WTC11 (cell line): ENCODE measurements at regions not wholly inside any gene's neighbourhood (a gene's known extent, or its start where the extent isn't known, plus 50 kb on each side); places are given as distances from the start of the nearest gene placed in this dataset.

Source experiments
- ATAC-seq: fragments of 200-7000 bp; cut with Tn5 transposase; 2 replicates; pipeline ENCODE4 v1.10.0; 2021; ENCODE audit warnings: mild to moderate bottlenecking, moderate library complexity
- CTCF ChIA-PET: fragments of 300-600 bp; sonication (Branson Sonifier 250); formaldehyde crosslinking; loops from one replicate; lab custom pipeline; 2021; ENCODE audit warnings: antibody characterized with exemption; lab: Charles Lee
- POLR2A ChIA-PET: fragments of 350-600 bp; sonication (Branson Sonifier 250); formaldehyde crosslinking; loops from one replicate; lab custom pipeline; 2021; ENCODE audit warnings: antibody characterized with exemption; lab: Charles Lee
- DNase-seq: peaks from one replicate; pipeline ENCODE4 v3.0.0; 2021; ENCODE audit warnings: low spot score
- H3K27ac Mint-ChIP-seq: 2 replicates; pipeline ENCODE4 v1.8.0; 2021; ENCODE audit warnings: mixed read lengths
- H3K27me3 Mint-ChIP-seq: 2 replicates; pipeline ENCODE4 v1.8.0; 2021; ENCODE audit warnings: low read depth, mild to moderate bottlenecking, moderate library complexity, mixed read lengths
- H3K36me3 Mint-ChIP-seq: 2 replicates; pipeline ENCODE4 v1.8.0; 2021; ENCODE audit warnings: mixed read lengths
- H3K4me1 Mint-ChIP-seq: 2 replicates; pipeline ENCODE4 v1.8.0; 2022; ENCODE audit warnings: mixed read lengths
- H3K4me3 Mint-ChIP-seq: 2 replicates; pipeline ENCODE4 v1.8.0; 2021; ENCODE audit warnings: mild to moderate bottlenecking, moderate library complexity, mixed read lengths
- H3K9me3 Mint-ChIP-seq: 2 replicates; pipeline ENCODE4 v1.8.0; 2021; ENCODE audit warnings: mixed read lengths
- ELF4 ChIP-seq: sonication (generic); formaldehyde crosslinking; IDR thresholded peaks from 2 replicates; pipeline ENCODE4 v1.8.1; 2022; ENCODE audit warnings: low read depth, mild to moderate bottlenecking, moderate library complexity, missing genetic modification reagents
- HMGA2 ChIP-seq: fragments of 250-450 bp; sonication (Bioruptor Pico); IDR thresholded peaks from 2 replicates; pipeline ENCODE4 v1.4.0; 2021; ENCODE audit warnings: mild to moderate bottlenecking, moderate library complexity
- JUN ChIP-seq: sonication (generic); formaldehyde crosslinking; IDR thresholded peaks from 2 replicates; pipeline ENCODE4 v1.8.0; 2023; ENCODE audit warnings: mild to moderate bottlenecking, missing genetic modification reagents
- NFYB ChIP-seq: sonication (generic); formaldehyde crosslinking; conservative IDR thresholded peaks from 2 replicates; pipeline ENCODE4 v1.8.0; 2022; ENCODE audit warnings: low read depth, missing genetic modification reagents
- OVOL2 ChIP-seq: fragments of 250-450 bp; sonication (Bioruptor Pico); IDR thresholded peaks from 2 replicates; pipeline ENCODE4 v1.9.0; 2021; ENCODE audit warnings: mild to moderate bottlenecking, borderline replicate concordance
- RELA ChIP-seq: sonication (generic); formaldehyde crosslinking; IDR thresholded peaks from 2 replicates; pipeline ENCODE4 v1.8.1; 2022; ENCODE audit warnings: missing genetic modification reagents, mild to moderate bottlenecking, borderline replicate concordance
- RORB ChIP-seq: fragments of 250-450 bp; sonication (Bioruptor Pico); IDR thresholded peaks from 2 replicates; pipeline ENCODE4 v1.9.0; 2021; ENCODE audit warnings: mild to moderate bottlenecking
- ZNF219 ChIP-seq: sonication (generic); formaldehyde crosslinking; IDR thresholded peaks from 2 replicates; pipeline ENCODE4 v1.8.0; 2023; ENCODE audit warnings: missing genetic modification reagents, mild to moderate bottlenecking, borderline replicate concordance
- ZNF232 ChIP-seq: sonication (generic); formaldehyde crosslinking; IDR thresholded peaks from 2 replicates; pipeline ENCODE4 v1.8.0; 2022; ENCODE audit warnings: mild to moderate bottlenecking, missing genetic modification reagents
- ZNF671 ChIP-seq: fragments of 250-450 bp; sonication (Bioruptor Pico); IDR thresholded peaks from 2 replicates; pipeline ENCODE4 v1.8.0; 2021; ENCODE audit warnings: mild to moderate bottlenecking
- TF ChIP-seq, protein P1 (sequence below): sonication (generic); formaldehyde crosslinking; IDR thresholded peaks from 2 replicates; pipeline ENCODE4 v1.8.1; 2023; ENCODE audit warnings: mild to moderate bottlenecking, missing genetic modification reagents, moderate library complexity
- TF ChIP-seq, protein P2 (sequence below): sonication (generic); formaldehyde crosslinking; IDR thresholded peaks from 2 replicates; pipeline ENCODE4 v1.8.0; 2022; ENCODE audit warnings: mild to moderate bottlenecking, missing genetic modification reagents
- TF ChIP-seq, protein P3 (sequence below): sonication (generic); formaldehyde crosslinking; IDR thresholded peaks from 2 replicates; pipeline ENCODE4 v1.8.1; 2022; ENCODE audit warnings: missing genetic modification reagents, borderline replicate concordance
- TF ChIP-seq, protein P4 (sequence below): fragments of 250-450 bp; sonication (Bioruptor Pico); IDR thresholded peaks from 2 replicates; pipeline ENCODE4 v1.9.0; 2021; ENCODE audit warnings: mild to moderate bottlenecking
- TF ChIP-seq, protein P5 (sequence below): sonication (generic); formaldehyde crosslinking; IDR thresholded peaks from 2 replicates; pipeline ENCODE4 v1.8.0; 2022; ENCODE audit warnings: mild to moderate bottlenecking, missing genetic modification reagents
- TF ChIP-seq, protein P6 (sequence below): sonication (generic); formaldehyde crosslinking; IDR thresholded peaks from 2 replicates; pipeline ENCODE4 v1.8.1; 2023; ENCODE audit warnings: mild to moderate bottlenecking, missing genetic modification reagents, borderline replicate concordance
- TF ChIP-seq, protein P7 (sequence below): fragments of 250-450 bp; sonication (Bioruptor Pico); IDR thresholded peaks from 2 replicates; pipeline ENCODE4 v1.9.0; 2021; ENCODE audit warnings: mild to moderate bottlenecking, borderline replicate concordance

DNA sequence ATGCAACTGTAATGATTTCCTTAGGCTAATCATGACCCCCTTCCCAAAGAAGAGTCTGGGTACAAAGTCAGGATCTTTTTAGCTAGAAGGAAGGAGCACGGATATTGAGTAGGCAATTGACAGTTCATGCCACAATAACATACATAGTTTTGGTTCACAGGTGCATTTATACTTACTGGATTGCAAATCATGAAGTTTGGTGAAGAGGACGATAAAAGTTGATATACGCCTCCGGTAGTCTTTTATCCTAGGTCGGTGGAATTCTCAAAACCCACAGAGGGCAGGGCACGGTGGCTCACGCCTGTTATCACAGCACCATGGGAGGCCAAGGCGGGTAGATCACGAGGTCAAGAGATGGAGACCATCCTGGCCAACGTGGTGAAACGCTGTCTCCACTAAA is 265.4 kb upstream of the PRMT6 start:
- H3K4me3 Mint-ChIP-seq = no peak overlapping the region
- H3K9me3 Mint-ChIP-seq = no peaks in the 10 kb centered on the region
- no peaks in the 10 kb centered on the region for H3K36me3 Mint-ChIP-seq
- no peaks in the 10 kb centered on the region for H3K4me1 Mint-ChIP-seq
- no peak overlapping the region for H3K27ac Mint-ChIP-seq
- no peak for TF ChIP-seq OVOL2 (CRISPR knock-in tag)
- no peak for TF ChIP-seq HMGA2 (CRISPR knock-in tag)
- TF ChIP-seq, protein P1, sequence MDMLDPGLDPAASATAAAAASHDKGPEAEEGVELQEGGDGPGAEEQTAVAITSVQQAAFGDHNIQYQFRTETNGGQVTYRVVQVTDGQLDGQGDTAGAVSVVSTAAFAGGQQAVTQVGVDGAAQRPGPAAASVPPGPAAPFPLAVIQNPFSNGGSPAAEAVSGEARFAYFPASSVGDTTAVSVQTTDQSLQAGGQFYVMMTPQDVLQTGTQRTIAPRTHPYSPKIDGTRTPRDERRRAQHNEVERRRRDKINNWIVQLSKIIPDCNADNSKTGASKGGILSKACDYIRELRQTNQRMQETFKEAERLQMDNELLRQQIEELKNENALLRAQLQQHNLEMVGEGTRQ = no peak
- no peak for TF ChIP-seq JUN (CRISPR knock-in tag)
- TF ChIP-seq, protein P2, sequence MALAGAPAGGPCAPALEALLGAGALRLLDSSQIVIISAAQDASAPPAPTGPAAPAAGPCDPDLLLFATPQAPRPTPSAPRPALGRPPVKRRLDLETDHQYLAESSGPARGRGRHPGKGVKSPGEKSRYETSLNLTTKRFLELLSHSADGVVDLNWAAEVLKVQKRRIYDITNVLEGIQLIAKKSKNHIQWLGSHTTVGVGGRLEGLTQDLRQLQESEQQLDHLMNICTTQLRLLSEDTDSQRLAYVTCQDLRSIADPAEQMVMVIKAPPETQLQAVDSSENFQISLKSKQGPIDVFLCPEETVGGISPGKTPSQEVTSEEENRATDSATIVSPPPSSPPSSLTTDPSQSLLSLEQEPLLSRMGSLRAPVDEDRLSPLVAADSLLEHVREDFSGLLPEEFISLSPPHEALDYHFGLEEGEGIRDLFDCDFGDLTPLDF (CRISPR knock-in tag) = no peak
- TF ChIP-seq, protein P3, sequence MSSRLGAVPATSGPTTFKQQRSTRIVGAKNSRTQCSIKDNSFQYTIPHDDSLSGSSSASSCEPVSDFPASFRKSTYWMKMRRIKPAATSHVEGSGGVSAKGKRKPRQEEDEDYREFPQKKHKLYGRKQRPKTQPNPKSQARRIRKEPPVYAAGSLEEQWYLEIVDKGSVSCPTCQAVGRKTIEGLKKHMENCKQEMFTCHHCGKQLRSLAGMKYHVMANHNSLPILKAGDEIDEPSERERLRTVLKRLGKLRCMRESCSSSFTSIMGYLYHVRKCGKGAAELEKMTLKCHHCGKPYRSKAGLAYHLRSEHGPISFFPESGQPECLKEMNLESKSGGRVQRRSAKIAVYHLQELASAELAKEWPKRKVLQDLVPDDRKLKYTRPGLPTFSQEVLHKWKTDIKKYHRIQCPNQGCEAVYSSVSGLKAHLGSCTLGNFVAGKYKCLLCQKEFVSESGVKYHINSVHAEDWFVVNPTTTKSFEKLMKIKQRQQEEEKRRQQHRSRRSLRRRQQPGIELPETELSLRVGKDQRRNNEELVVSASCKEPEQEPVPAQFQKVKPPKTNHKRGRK (CRISPR knock-in tag) = no peak
- TF ChIP-seq, protein P4, sequence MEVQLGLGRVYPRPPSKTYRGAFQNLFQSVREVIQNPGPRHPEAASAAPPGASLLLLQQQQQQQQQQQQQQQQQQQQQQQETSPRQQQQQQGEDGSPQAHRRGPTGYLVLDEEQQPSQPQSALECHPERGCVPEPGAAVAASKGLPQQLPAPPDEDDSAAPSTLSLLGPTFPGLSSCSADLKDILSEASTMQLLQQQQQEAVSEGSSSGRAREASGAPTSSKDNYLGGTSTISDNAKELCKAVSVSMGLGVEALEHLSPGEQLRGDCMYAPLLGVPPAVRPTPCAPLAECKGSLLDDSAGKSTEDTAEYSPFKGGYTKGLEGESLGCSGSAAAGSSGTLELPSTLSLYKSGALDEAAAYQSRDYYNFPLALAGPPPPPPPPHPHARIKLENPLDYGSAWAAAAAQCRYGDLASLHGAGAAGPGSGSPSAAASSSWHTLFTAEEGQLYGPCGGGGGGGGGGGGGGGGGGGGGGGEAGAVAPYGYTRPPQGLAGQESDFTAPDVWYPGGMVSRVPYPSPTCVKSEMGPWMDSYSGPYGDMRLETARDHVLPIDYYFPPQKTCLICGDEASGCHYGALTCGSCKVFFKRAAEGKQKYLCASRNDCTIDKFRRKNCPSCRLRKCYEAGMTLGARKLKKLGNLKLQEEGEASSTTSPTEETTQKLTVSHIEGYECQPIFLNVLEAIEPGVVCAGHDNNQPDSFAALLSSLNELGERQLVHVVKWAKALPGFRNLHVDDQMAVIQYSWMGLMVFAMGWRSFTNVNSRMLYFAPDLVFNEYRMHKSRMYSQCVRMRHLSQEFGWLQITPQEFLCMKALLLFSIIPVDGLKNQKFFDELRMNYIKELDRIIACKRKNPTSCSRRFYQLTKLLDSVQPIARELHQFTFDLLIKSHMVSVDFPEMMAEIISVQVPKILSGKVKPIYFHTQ = no peak
- TF ChIP-seq, protein P5, sequence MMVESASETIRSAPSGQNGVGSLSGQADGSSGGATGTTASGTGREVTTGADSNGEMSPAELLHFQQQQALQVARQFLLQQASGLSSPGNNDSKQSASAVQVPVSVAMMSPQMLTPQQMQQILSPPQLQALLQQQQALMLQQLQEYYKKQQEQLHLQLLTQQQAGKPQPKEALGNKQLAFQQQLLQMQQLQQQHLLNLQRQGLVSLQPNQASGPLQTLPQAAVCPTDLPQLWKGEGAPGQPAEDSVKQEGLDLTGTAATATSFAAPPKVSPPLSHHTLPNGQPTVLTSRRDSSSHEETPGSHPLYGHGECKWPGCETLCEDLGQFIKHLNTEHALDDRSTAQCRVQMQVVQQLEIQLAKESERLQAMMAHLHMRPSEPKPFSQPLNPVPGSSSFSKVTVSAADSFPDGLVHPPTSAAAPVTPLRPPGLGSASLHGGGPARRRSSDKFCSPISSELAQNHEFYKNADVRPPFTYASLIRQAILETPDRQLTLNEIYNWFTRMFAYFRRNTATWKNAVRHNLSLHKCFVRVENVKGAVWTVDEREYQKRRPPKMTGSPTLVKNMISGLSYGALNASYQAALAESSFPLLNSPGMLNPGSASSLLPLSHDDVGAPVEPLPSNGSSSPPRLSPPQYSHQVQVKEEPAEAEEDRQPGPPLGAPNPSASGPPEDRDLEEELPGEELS = no peak
- TF ChIP-seq RELA (CRISPR knock-in tag) = no peak
- TF ChIP-seq ELF4 (CRISPR knock-in tag) = no peak
- no peak for TF ChIP-seq ZNF232 (CRISPR knock-in tag)
- no peak for TF ChIP-seq RORB (CRISPR knock-in tag)
- TF ChIP-seq, protein P6, sequence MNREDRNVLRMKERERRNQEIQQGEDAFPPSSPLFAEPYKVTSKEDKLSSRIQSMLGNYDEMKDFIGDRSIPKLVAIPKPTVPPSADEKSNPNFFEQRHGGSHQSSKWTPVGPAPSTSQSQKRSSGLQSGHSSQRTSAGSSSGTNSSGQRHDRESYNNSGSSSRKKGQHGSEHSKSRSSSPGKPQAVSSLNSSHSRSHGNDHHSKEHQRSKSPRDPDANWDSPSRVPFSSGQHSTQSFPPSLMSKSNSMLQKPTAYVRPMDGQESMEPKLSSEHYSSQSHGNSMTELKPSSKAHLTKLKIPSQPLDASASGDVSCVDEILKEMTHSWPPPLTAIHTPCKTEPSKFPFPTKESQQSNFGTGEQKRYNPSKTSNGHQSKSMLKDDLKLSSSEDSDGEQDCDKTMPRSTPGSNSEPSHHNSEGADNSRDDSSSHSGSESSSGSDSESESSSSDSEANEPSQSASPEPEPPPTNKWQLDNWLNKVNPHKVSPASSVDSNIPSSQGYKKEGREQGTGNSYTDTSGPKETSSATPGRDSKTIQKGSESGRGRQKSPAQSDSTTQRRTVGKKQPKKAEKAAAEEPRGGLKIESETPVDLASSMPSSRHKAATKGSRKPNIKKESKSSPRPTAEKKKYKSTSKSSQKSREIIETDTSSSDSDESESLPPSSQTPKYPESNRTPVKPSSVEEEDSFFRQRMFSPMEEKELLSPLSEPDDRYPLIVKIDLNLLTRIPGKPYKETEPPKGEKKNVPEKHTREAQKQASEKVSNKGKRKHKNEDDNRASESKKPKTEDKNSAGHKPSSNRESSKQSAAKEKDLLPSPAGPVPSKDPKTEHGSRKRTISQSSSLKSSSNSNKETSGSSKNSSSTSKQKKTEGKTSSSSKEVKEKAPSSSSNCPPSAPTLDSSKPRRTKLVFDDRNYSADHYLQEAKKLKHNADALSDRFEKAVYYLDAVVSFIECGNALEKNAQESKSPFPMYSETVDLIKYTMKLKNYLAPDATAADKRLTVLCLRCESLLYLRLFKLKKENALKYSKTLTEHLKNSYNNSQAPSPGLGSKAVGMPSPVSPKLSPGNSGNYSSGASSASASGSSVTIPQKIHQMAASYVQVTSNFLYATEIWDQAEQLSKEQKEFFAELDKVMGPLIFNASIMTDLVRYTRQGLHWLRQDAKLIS (CRISPR knock-in tag) = no peak
- TF ChIP-seq ZNF671 (CRISPR knock-in tag) = no peak
- TF ChIP-seq, protein P7, sequence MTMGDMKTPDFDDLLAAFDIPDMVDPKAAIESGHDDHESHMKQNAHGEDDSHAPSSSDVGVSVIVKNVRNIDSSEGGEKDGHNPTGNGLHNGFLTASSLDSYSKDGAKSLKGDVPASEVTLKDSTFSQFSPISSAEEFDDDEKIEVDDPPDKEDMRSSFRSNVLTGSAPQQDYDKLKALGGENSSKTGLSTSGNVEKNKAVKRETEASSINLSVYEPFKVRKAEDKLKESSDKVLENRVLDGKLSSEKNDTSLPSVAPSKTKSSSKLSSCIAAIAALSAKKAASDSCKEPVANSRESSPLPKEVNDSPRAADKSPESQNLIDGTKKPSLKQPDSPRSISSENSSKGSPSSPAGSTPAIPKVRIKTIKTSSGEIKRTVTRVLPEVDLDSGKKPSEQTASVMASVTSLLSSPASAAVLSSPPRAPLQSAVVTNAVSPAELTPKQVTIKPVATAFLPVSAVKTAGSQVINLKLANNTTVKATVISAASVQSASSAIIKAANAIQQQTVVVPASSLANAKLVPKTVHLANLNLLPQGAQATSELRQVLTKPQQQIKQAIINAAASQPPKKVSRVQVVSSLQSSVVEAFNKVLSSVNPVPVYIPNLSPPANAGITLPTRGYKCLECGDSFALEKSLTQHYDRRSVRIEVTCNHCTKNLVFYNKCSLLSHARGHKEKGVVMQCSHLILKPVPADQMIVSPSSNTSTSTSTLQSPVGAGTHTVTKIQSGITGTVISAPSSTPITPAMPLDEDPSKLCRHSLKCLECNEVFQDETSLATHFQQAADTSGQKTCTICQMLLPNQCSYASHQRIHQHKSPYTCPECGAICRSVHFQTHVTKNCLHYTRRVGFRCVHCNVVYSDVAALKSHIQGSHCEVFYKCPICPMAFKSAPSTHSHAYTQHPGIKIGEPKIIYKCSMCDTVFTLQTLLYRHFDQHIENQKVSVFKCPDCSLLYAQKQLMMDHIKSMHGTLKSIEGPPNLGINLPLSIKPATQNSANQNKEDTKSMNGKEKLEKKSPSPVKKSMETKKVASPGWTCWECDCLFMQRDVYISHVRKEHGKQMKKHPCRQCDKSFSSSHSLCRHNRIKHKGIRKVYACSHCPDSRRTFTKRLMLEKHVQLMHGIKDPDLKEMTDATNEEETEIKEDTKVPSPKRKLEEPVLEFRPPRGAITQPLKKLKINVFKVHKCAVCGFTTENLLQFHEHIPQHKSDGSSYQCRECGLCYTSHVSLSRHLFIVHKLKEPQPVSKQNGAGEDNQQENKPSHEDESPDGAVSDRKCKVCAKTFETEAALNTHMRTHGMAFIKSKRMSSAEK (CRISPR knock-in tag) = no peak
- TF ChIP-seq ZNF219 = no peak
- TF ChIP-seq NFYB (CRISPR knock-in tag) = no peak
- ChIA-PET CTCF (no interaction called here), POLR2A (no interaction called here)
- ATAC-seq (no peak), DNase-seq (no peak)
- no peaks in the 10 kb centered on the region for H3K27me3 Mint-ChIP-seq
